Osteocyte (in vitro differentiated cells): ENCODE measurements at regions not wholly inside any gene's neighbourhood (a gene's known extent, or its start where the extent isn't known, plus 50 kb on each side); places are given as distances from the start of the nearest gene placed in this dataset.

Experiments used
- DNase-seq: peaks from one replicate; pipeline ENCODE4 v3.0.0; 2021; ENCODE audit warnings: mixed read lengths; ENCODE audit not compliant: unreplicated experiment; ENCODE audit errors: extremely low spot score
- H3K27ac Mint-ChIP-seq: one replicate; pipeline ENCODE4 v1.8.0; 2021; ENCODE audit warnings: mild to moderate bottlenecking, mixed read lengths; ENCODE audit not compliant: unreplicated experiment
- H3K27me3 Mint-ChIP-seq: one replicate; pipeline ENCODE4 v1.8.0; 2021; ENCODE audit warnings: mixed read lengths; ENCODE audit not compliant: unreplicated experiment
- H3K36me3 Mint-ChIP-seq: one replicate; pipeline ENCODE4 v1.8.0; 2021; ENCODE audit warnings: mixed read lengths; ENCODE audit not compliant: unreplicated experiment
- H3K4me1 Mint-ChIP-seq: one replicate; pipeline ENCODE4 v1.8.0; 2021; ENCODE audit warnings: mixed read lengths; ENCODE audit not compliant: unreplicated experiment
- H3K4me3 Mint-ChIP-seq: one replicate; pipeline ENCODE4 v1.8.0; 2021; ENCODE audit warnings: mild to moderate bottlenecking, moderate library complexity, mixed read lengths; ENCODE audit not compliant: unreplicated experiment
- H3K9me3 Mint-ChIP-seq: one replicate; pipeline ENCODE4 v1.8.0; 2021; ENCODE audit warnings: mixed read lengths; ENCODE audit not compliant: unreplicated experiment
- CTCF ChIP-seq: fragments of 200-600 bp; sonication (generic); IDR thresholded peaks from 2 replicates; pipeline ENCODE4 v1.5.0; 2021; ENCODE audit warnings: antibody characterized with exemption, mild to moderate bottlenecking, moderate library complexity

GRCh38 chr12:19035536-19035935 lies 94.0 kb upstream of the PLEKHA5 start:
- peaks cover 67% of the 10 kb centered on the region for H3K4me1 Mint-ChIP-seq
- no peak overlapping the region for H3K4me3 Mint-ChIP-seq
- H3K36me3 Mint-ChIP-seq: no peaks in the 10 kb centered on the region
- TF ChIP-seq CTCF: no peak
- peaks cover 5% of the 10 kb centered on the region for H3K9me3 Mint-ChIP-seq
- H3K27me3 Mint-ChIP-seq: no peaks in the 10 kb centered on the region
- H3K27ac Mint-ChIP-seq: no peak overlapping the region
- no peak for DNase-seq

- no peak for DNase-seq
- Mint-ChIP-seq H3K27me3 (no peaks in the 10 kb centered on the region), H3K4me1 (peaks cover 56% of the 10 kb centered on the region), H3K9me3 (peaks cover 5% of the 10 kb centered on the region), H3K27ac (peak overlapping the region; percentile 42), H3K36me3 (no peaks in the 10 kb centered on the region), H3K4me3 (no peak overlapping the region)
- no peak for TF ChIP-seq CTCF
Measured at GRCh38 chr12:19036673-19037357, 92.7 kb upstream of the PLEKHA5 start.

GRCh38 chr12:19038209-19038608 lies 91.3 kb upstream of the PLEKHA5 start:
- Mint-ChIP-seq H3K9me3 (peaks cover 3% of the 10 kb centered on the region), H3K4me3 (no peak overlapping the region), H3K27ac (no peak overlapping the region), H3K36me3 (no peaks in the 10 kb centered on the region), H3K27me3 (no peaks in the 10 kb centered on the region), H3K4me1 (peaks cover 52% of the 10 kb centered on the region)
- no peak for TF ChIP-seq CTCF
- no peak for DNase-seq

GRCh38 chr12:19039515-19039914 lies 90.0 kb upstream of the PLEKHA5 start:
- H3K27me3 Mint-ChIP-seq: no peaks in the 10 kb centered on the region
- peaks cover 55% of the 10 kb centered on the region for H3K4me1 Mint-ChIP-seq
- no peaks in the 10 kb centered on the region for H3K36me3 Mint-ChIP-seq
- peak overlapping the region; percentile 24 for H3K4me3 Mint-ChIP-seq
- H3K9me3 Mint-ChIP-seq: no peaks in the 10 kb centered on the region
- H3K27ac Mint-ChIP-seq: peak overlapping the region; percentile 83
- TF ChIP-seq CTCF: no peak
- no peak for DNase-seq

GRCh38 chr12:19042221-19042620 lies 87.3 kb upstream of the PLEKHA5 start:
- TF ChIP-seq CTCF: no peak
- H3K27ac Mint-ChIP-seq: no peak overlapping the region
- peaks cover 5% of the 10 kb centered on the region for H3K9me3 Mint-ChIP-seq
- no peaks in the 10 kb centered on the region for H3K27me3 Mint-ChIP-seq
- peaks cover 53% of the 10 kb centered on the region for H3K4me1 Mint-ChIP-seq
- no peaks in the 10 kb centered on the region for H3K36me3 Mint-ChIP-seq
- no peak for DNase-seq
- H3K4me3 Mint-ChIP-seq: no peak overlapping the region
